Esophagus squamous epithelium (tissue), 4 donors: ENCODE measurements at regions not wholly inside any gene's neighbourhood (a gene's known extent, or its start where the extent isn't known, plus 50 kb on each side); places are given as distances from the start of the nearest gene placed in this dataset.

Experiments used
- POLR2A ChIP-seq, 4 donors: fragments of 450-650 bp; IDR thresholded peaks; one replicate each; pipeline ENCODE4 v1.6.1; 2017; ENCODE audit warnings: antibody characterized with exemption in 4 of 4, mild to moderate bottlenecking in 4 of 4, moderate library complexity in 3 of 4
- TF ChIP-seq, protein P1 (sequence below), 6 experiments: fragments of 450-650 bp in 4 of 6; fragments of 200-600 bp in 2 of 6; sonication (generic) in 2 of 6; IDR thresholded peaks; one replicate each; pipeline ENCODE4 v1.5.1; 2016 to 2019; ENCODE audit warnings: antibody characterized with exemption in 6 of 6, mild to moderate bottlenecking in 4 of 6, moderate library complexity in 4 of 6

DNA sequence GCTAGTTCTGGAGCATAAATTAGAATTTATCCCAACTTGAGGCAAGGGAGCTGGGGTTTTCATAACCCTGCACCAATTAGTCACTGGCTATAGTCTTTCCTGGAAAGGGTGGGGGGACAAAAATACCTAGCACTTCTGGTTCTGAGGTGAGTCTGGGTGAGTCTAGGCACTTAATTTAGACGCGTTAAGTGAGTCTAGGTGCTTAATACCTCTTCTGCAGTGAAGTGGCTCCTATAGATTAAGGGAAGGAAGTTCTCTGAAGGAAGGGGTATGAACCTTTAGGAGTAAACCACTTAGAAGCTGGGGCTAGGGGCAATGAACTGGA, 251.7 kb downstream of the EFCAB11 start:
- TF ChIP-seq, protein P1, sequence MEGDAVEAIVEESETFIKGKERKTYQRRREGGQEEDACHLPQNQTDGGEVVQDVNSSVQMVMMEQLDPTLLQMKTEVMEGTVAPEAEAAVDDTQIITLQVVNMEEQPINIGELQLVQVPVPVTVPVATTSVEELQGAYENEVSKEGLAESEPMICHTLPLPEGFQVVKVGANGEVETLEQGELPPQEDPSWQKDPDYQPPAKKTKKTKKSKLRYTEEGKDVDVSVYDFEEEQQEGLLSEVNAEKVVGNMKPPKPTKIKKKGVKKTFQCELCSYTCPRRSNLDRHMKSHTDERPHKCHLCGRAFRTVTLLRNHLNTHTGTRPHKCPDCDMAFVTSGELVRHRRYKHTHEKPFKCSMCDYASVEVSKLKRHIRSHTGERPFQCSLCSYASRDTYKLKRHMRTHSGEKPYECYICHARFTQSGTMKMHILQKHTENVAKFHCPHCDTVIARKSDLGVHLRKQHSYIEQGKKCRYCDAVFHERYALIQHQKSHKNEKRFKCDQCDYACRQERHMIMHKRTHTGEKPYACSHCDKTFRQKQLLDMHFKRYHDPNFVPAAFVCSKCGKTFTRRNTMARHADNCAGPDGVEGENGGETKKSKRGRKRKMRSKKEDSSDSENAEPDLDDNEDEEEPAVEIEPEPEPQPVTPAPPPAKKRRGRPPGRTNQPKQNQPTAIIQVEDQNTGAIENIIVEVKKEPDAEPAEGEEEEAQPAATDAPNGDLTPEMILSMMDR (IDR thresholded peaks at IDR 0.05) = no peak
- TF ChIP-seq POLR2A (IDR thresholded peaks at IDR 0.05) = no peak
